CD4-positive, alpha-beta T cell (primary cell): ENCODE measurements at regions not wholly inside any gene's neighbourhood (a gene's known extent, or its start where the extent isn't known, plus 50 kb on each side); places are given as distances from the start of the nearest gene placed in this dataset.

ENCODE experiments used
- ATAC-seq: fragments of 200-7000 bp; cut with Tn5 transposase; one replicate; pipeline ENCODE4 v1.10.0; 2022; ENCODE audit warnings: mild to moderate bottlenecking; ENCODE audit not compliant: poor library complexity
- CTCF ChIA-PET: fragments of 350-600 bp; sonication (Branson Sonifier 250); formaldehyde crosslinking; loops from one replicate; lab custom pipeline; 2021; ENCODE audit warnings: antibody characterized with exemption, inconsistent platforms; lab: Charles Lee
- POLR2A ChIA-PET: fragments of 350-600 bp; sonication (Branson Sonifier 250); formaldehyde crosslinking; loops from one replicate; lab custom pipeline; 2021; ENCODE audit warnings: antibody characterized with exemption, inconsistent platforms; lab: Charles Lee
- DNase-seq, 14 experiments: peaks; one replicate each; pipeline ENCODE4 v3.0.0-alpha.2; 2013 to 2020; ENCODE audit warnings: mixed read lengths in 2 of 14
- H3K27ac ChIP-seq, 2 donors: one replicate each; pipeline versions ENCODE4 v1.5.1 to v1.7.0; 2013; ENCODE audit warnings: low read length in 2 of 2, low read depth in 1 of 2, mild to moderate bottlenecking in 1 of 2
- H3K27me3 ChIP-seq, 2 experiments: 1 replicate in 1 of 2; 2 replicates in 1 of 2; pipeline versions ENCODE4 v1.6.1 to v1.7.0; 2013; ENCODE audit warnings: low read length in 2 of 2, control low read depth in 1 of 2, mild to moderate bottlenecking in 1 of 2, moderate library complexity in 1 of 2; ENCODE audit not compliant: insufficient read depth in 2 of 2, control insufficient read depth in 1 of 2
- H3K36me3 ChIP-seq: one replicate; pipeline ENCODE4 v1.6.1; 2013; ENCODE audit warnings: low read length, control low read depth; ENCODE audit not compliant: insufficient read depth
- H3K4me1 ChIP-seq: one replicate; pipeline ENCODE4 v1.6.1; 2013; ENCODE audit warnings: low read length, control low read depth; ENCODE audit not compliant: insufficient read depth
- H3K4me3 ChIP-seq: one replicate; pipeline ENCODE4 v1.5.1; 2013; ENCODE audit warnings: mild to moderate bottlenecking, low read length, moderate library complexity
- H3K9me3 ChIP-seq, 2 experiments: 1 replicate in 1 of 2; 2 replicates in 1 of 2; pipeline versions ENCODE4 v1.6.1 to v1.7.0; 2013; ENCODE audit warnings: low read length in 2 of 2, mild to moderate bottlenecking in 2 of 2, control low read depth in 1 of 2, moderate library complexity in 1 of 2; ENCODE audit not compliant: control insufficient read depth in 1 of 2, insufficient read depth in 1 of 2
- H3K27ac Mint-ChIP-seq: one replicate; pipeline ENCODE4 v1.8.0; 2020; ENCODE audit warnings: mixed read lengths
- H3K27me3 Mint-ChIP-seq: one replicate; pipeline ENCODE4 v1.8.0; 2021; ENCODE audit warnings: mixed read lengths
- H3K36me3 Mint-ChIP-seq: one replicate; pipeline ENCODE4 v1.8.0; 2021; ENCODE audit warnings: low read depth, mixed read lengths
- H3K4me1 Mint-ChIP-seq: one replicate; pipeline ENCODE4 v1.8.0; 2021; ENCODE audit warnings: low read depth, mixed read lengths
- H3K4me3 Mint-ChIP-seq: one replicate; pipeline ENCODE4 v1.8.0; 2020; ENCODE audit warnings: mild to moderate bottlenecking, mixed read lengths
- H3K9me3 Mint-ChIP-seq: one replicate; pipeline ENCODE4 v1.8.0; 2020; ENCODE audit warnings: mixed read lengths
- CTCF ChIP-seq: fragments of 200-600 bp; IDR thresholded peaks from one replicate; pipeline ENCODE4 v1.8.0; 2022; ENCODE audit warnings: antibody characterized with exemption, mild to moderate bottlenecking
- intact Hi-C, 2 experiments: fragments of 100-400 bp; cut with DNase I in 1 of 2; cut with micrococcal nuclease in 1 of 2; formaldehyde crosslinking; loops; one replicate each; pipeline versions ENCODE4 v1.15.1 to v1.9.0; 2023 to 2025; cut with DNase I, micrococcal nuclease

GRCh38 chr4:44801384-44801783, 75.0 kb upstream of the GNPDA2 start:
- DNase-seq: no peak
- ChIA-PET POLR2A (no interaction called here), CTCF (no interaction called here)
- ATAC-seq: no peak
- Mint-ChIP-seq H3K4me1 (no peaks in the 10 kb centered on the region), H3K27ac (no peak overlapping the region), H3K4me3 (no peak overlapping the region), H3K27me3 (no peaks in the 10 kb centered on the region), H3K9me3 (peaks cover 13% of the 10 kb centered on the region), H3K36me3 (no peaks in the 10 kb centered on the region)
- no peak for TF ChIP-seq CTCF
- no peak overlapping the region for H3K27ac ChIP-seq
- H3K4me3 ChIP-seq: no peak overlapping the region
- H3K4me1 ChIP-seq: no peaks in the 10 kb centered on the region
- H3K27me3 ChIP-seq: no peaks in the 10 kb centered on the region
- intact Hi-C loops: no loop called here
- no peaks in the 10 kb centered on the region for H3K36me3 ChIP-seq
- H3K9me3 ChIP-seq: peaks cover 8% of the 10 kb centered on the region in 2 experiments

DNA sequence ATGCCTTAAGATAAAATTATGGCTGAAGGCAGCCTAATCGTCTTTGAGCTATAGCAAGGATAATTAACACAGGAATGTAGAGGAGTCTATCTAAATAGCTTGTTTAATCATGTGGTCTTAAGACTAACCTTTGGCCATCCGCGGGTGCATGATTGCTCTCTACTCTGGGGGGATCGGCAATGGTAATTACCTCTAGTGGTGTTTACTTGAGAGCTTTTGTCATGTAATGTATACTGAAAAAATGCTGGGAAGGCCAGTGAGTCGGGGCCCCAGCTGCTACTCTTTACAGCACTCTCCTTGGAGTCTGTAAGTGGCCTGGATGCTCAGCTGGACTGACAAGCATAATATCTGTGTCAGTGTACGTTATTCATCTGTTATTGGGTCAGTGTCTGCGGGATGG, 65.5 kb upstream of the GNPDA2 start:
- Histone ChIP-seq H3K27me3 (no peaks in the 10 kb centered on the region), H3K27ac (no peak overlapping the region), H3K4me1 (no peaks in the 10 kb centered on the region), H3K36me3 (no peaks in the 10 kb centered on the region), H3K4me3 (no peak overlapping the region), H3K9me3 (peaks cover 0 to 8% of the 10 kb centered on the region in 2 experiments)
- H3K4me3 Mint-ChIP-seq: no peak overlapping the region
- ATAC-seq (no peak), DNase-seq (no peak)
- H3K27me3 Mint-ChIP-seq: no peaks in the 10 kb centered on the region
- ChIA-PET CTCF (no interaction called here), POLR2A (no interaction called here)
- H3K4me1 Mint-ChIP-seq: no peaks in the 10 kb centered on the region
- H3K9me3 Mint-ChIP-seq: no peaks in the 10 kb centered on the region
- intact Hi-C loops: no loop called here
- no peak overlapping the region for H3K27ac Mint-ChIP-seq
- no peaks in the 10 kb centered on the region for H3K36me3 Mint-ChIP-seq
- no peak for TF ChIP-seq CTCF

DNA sequence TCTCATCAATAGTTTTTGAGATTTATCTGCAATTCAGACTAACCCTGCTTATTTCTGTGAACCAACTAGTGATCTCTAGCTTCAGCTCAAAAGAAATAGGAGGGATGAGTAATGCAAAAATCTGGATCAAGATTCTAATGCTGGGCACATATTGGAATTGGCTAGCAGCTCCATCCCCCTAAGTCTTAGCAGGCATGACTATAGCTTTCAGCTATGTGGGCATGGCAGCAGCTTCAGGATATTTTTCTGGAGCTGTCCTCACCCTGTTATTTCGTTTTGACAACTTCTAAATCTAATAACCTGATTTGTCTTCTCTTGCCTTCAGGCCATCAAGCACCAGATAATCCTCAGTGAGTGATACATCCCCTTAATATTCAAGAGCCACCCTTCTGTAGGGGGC, 50.8 kb upstream of the GNPDA2 start:
- POLR2A ChIA-PET: no interaction called here
- Mint-ChIP-seq H3K4me1 (no peaks in the 10 kb centered on the region), H3K27ac (no peak overlapping the region), H3K4me3 (no peak overlapping the region), H3K36me3 (no peaks in the 10 kb centered on the region), H3K27me3 (no peaks in the 10 kb centered on the region), H3K9me3 (peaks cover 6% of the 10 kb centered on the region)
- Histone ChIP-seq H3K36me3 (no peaks in the 10 kb centered on the region), H3K4me1 (no peaks in the 10 kb centered on the region), H3K9me3 (peaks cover 0 to 4% of the 10 kb centered on the region in 2 experiments), H3K27ac (no peak overlapping the region), H3K4me3 (no peak overlapping the region), H3K27me3 (no peaks in the 10 kb centered on the region)
- CTCF ChIA-PET: no interaction called here
- intact Hi-C loops: no loop called here
- DNase-seq: no peak
- TF ChIP-seq CTCF: no peak
- ATAC-seq: no peak
